ENCODE measurements at regions not wholly inside any gene's neighbourhood (a gene's known extent, or its start where the extent isn't known, plus 50 kb on each side); places are given as distances from the start of the nearest gene placed in this dataset.

GRCh38 chr2:88831071-88831791, 139.8 kb downstream of the RPIA start:
- intact Hi-C loops (cut with micrococcal nuclease; ENCODE audit: unreplicated experiment): no loop called here
- Histone ChIP-seq H3K4me3 (ENCODE audit: low read depth, low read length, poor library complexity, severe bottlenecking) (no peak overlapping the region), H3K27me3 (replicated peaks; ENCODE audit: insufficient read depth, low read depth, low read length, poor library complexity) (peaks cover 58% of the 10 kb centered on the region), H3K9me3 (ENCODE audit: low read depth, low read length, poor library complexity, severe bottlenecking) (no peaks in the 10 kb centered on the region), H3K27ac (ENCODE audit: low read depth, low read length, poor library complexity, severe bottlenecking) (no peak overlapping the region), H3K36me3 (ENCODE audit: insufficient read depth, low read length, poor library complexity, severe bottlenecking) (no peaks in the 10 kb centered on the region), H3K4me1 (ENCODE audit: insufficient read depth, low read length, poor library complexity, severe bottlenecking) (no peaks in the 10 kb centered on the region)
- DNase-seq (ENCODE audit: low spot score): no peak
- BruUV-seq (replicated peaks): no TSS peak
- CTCF ChIA-PET: interaction anchor here (0.6 kb wide), 1 partner anchor 483 kb away, joined by 5 read pairs; no protein-coding TSS in a partner anchor
- TF ChIP-seq EZH2 (IDR thresholded peaks at IDR 0.05; ENCODE audit: borderline replicate concordance, low read depth, low read length, poor library complexity, severe bottlenecking) (no peak), CTCF (conservative IDR thresholded peaks at IDR 0.05; ENCODE audit: low read depth, low read length) (no peak)
- POLR2A ChIA-PET (ENCODE audit: low non-redundant PET): no interaction called here

- Histone ChIP-seq H3K27me3 (replicated peaks; ENCODE audit: insufficient read depth, low read depth, low read length, poor library complexity) (peaks cover 55% of the 10 kb centered on the region), H3K9me3 (ENCODE audit: low read depth, low read length, poor library complexity, severe bottlenecking) (no peaks in the 10 kb centered on the region), H3K4me1 (ENCODE audit: insufficient read depth, low read length, poor library complexity, severe bottlenecking) (no peaks in the 10 kb centered on the region), H3K36me3 (ENCODE audit: insufficient read depth, low read length, poor library complexity, severe bottlenecking) (no peaks in the 10 kb centered on the region), H3K27ac (ENCODE audit: low read depth, low read length, poor library complexity, severe bottlenecking) (no peak overlapping the region), H3K4me3 (ENCODE audit: low read depth, low read length, poor library complexity, severe bottlenecking) (no peak overlapping the region)
- intact Hi-C loops (cut with micrococcal nuclease; ENCODE audit: unreplicated experiment): no loop called here
- TF ChIP-seq EZH2 (IDR thresholded peaks at IDR 0.05; ENCODE audit: borderline replicate concordance, low read depth, low read length, poor library complexity, severe bottlenecking) (no peak), CTCF (conservative IDR thresholded peaks at IDR 0.05; ENCODE audit: low read depth, low read length) (peak; percentile 74)
- peak; percentile 40 for DNase-seq (ENCODE audit: low spot score)
- POLR2A ChIA-PET (ENCODE audit: low non-redundant PET): no interaction called here
- no TSS peak for BruUV-seq (replicated peaks)
- CTCF ChIA-PET: interaction anchor here (0.6 to 0.7 kb wide), 2 partner anchors 92 to 483 kb away, joined by 3 to 5 read pairs; no protein-coding TSS in a partner anchor
Observed at GRCh38 chr2:88831792-88832248, 140.3 kb downstream of the RPIA start.

GRCh38 chr2:88832311-88832991, 141.0 kb downstream of the RPIA start:
- CTCF ChIA-PET: interaction anchor here (0.7 kb wide), 1 partner anchor 92 kb away, joined by 3 read pairs; no protein-coding TSS in a partner anchor
- TF ChIP-seq EZH2 (IDR thresholded peaks at IDR 0.05; ENCODE audit: borderline replicate concordance, low read depth, low read length, poor library complexity, severe bottlenecking) (no peak), CTCF (conservative IDR thresholded peaks at IDR 0.05; ENCODE audit: low read depth, low read length) (no peak)
- H3K4me3 ChIP-seq (ENCODE audit: low read depth, low read length, poor library complexity, severe bottlenecking): no peak overlapping the region
- POLR2A ChIA-PET (ENCODE audit: low non-redundant PET): no interaction called here
- no peak overlapping the region for H3K27ac ChIP-seq (ENCODE audit: low read depth, low read length, poor library complexity, severe bottlenecking)
- no peak for DNase-seq (ENCODE audit: low spot score)
- H3K36me3 ChIP-seq (ENCODE audit: insufficient read depth, low read length, poor library complexity, severe bottlenecking): no peaks in the 10 kb centered on the region
- BruUV-seq (replicated peaks): no TSS peak
- no peaks in the 10 kb centered on the region for H3K4me1 ChIP-seq (ENCODE audit: insufficient read depth, low read length, poor library complexity, severe bottlenecking)
- peaks cover 57% of the 10 kb centered on the region for H3K27me3 ChIP-seq (replicated peaks; ENCODE audit: insufficient read depth, low read depth, low read length, poor library complexity)
- no peaks in the 10 kb centered on the region for H3K9me3 ChIP-seq (ENCODE audit: low read depth, low read length, poor library complexity, severe bottlenecking)
- intact Hi-C loops (cut with micrococcal nuclease; ENCODE audit: unreplicated experiment): no loop called here

All from A673 (cell line).